ENCODE measurements at regions not wholly inside any gene's neighbourhood (a gene's known extent, or its start where the extent isn't known, plus 50 kb on each side); places are given as distances from the start of the nearest gene placed in this dataset.

DNA sequence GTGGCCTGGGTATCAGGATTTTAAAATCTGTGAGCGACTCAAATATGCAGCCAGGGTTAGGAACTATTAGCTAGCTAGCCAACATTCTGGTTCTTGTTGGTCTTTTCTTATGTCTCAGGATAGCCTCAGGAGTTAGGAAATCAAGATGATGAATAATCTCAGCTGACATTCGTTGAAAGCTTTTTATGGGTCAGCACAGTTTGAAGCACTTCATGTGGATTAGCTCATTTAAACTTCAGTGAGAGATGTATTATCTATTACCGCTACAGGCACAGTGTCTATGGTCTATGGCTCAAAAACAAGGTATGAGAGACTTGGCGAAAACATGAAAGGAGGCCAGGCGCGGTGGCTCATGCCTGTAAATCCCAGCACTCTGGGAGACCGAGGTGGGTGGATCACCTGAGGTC, 187.5 kb upstream of the THRB start:
- TF ChIP-seq POLR2A (IDR thresholded peaks at IDR 0.05; ENCODE audit: extremely low read depth, insufficient read length) (no peak), MYC (IDR thresholded peaks at IDR 0.05; ENCODE audit: low read depth, low read length) (no peak)
- TF ChIP-seq, protein P1, sequence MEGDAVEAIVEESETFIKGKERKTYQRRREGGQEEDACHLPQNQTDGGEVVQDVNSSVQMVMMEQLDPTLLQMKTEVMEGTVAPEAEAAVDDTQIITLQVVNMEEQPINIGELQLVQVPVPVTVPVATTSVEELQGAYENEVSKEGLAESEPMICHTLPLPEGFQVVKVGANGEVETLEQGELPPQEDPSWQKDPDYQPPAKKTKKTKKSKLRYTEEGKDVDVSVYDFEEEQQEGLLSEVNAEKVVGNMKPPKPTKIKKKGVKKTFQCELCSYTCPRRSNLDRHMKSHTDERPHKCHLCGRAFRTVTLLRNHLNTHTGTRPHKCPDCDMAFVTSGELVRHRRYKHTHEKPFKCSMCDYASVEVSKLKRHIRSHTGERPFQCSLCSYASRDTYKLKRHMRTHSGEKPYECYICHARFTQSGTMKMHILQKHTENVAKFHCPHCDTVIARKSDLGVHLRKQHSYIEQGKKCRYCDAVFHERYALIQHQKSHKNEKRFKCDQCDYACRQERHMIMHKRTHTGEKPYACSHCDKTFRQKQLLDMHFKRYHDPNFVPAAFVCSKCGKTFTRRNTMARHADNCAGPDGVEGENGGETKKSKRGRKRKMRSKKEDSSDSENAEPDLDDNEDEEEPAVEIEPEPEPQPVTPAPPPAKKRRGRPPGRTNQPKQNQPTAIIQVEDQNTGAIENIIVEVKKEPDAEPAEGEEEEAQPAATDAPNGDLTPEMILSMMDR (IDR thresholded peaks at IDR 0.05; ENCODE audit: low read depth, low read length): no peak

Data from NB4 (cell line).